Epithelial cell of proximal tubule (primary cell): ENCODE measurements at regions not wholly inside any gene's neighbourhood (a gene's known extent, or its start where the extent isn't known, plus 50 kb on each side); places are given as distances from the start of the nearest gene placed in this dataset.

Experiments
- DNase-seq: peaks from one replicate; pipeline ENCODE4 v3.0.0-alpha.2; 2011; ENCODE audit warnings: low read depth
- H3K4me3 ChIP-seq: 2 replicates; pipeline ENCODE4 v1.5.1; 2011; ENCODE audit warnings: low read depth, mild to moderate bottlenecking, low read length
- TF ChIP-seq, protein P1 (sequence below): conservative IDR thresholded peaks from 2 replicates; pipeline ENCODE4 v1.5.1; 2012; ENCODE audit warnings: low read depth, mild to moderate bottlenecking, low read length

DNA sequence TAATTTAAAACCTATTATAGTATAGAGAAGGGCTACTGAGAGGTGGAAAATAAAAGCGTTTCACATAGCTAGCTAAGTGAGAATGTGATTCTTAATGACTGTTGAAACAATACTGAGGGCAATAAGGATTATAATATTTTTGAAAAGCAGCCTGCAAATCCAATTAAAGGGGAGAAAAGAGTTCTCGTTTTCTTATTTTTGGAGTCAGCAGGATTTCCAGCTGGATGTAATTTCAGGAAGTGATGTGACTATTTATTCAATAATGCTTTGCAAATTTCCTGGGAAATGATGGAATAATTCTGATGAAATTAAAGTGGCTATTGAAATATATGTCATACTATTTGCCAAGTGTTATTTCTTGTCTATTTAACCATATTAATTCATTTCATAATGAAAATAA, 279.1 kb downstream of the AEBP2 start:
- TF ChIP-seq, protein P1, sequence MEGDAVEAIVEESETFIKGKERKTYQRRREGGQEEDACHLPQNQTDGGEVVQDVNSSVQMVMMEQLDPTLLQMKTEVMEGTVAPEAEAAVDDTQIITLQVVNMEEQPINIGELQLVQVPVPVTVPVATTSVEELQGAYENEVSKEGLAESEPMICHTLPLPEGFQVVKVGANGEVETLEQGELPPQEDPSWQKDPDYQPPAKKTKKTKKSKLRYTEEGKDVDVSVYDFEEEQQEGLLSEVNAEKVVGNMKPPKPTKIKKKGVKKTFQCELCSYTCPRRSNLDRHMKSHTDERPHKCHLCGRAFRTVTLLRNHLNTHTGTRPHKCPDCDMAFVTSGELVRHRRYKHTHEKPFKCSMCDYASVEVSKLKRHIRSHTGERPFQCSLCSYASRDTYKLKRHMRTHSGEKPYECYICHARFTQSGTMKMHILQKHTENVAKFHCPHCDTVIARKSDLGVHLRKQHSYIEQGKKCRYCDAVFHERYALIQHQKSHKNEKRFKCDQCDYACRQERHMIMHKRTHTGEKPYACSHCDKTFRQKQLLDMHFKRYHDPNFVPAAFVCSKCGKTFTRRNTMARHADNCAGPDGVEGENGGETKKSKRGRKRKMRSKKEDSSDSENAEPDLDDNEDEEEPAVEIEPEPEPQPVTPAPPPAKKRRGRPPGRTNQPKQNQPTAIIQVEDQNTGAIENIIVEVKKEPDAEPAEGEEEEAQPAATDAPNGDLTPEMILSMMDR = no peak
- no peak for DNase-seq
- H3K4me3 ChIP-seq = no peak overlapping the region

DNA sequence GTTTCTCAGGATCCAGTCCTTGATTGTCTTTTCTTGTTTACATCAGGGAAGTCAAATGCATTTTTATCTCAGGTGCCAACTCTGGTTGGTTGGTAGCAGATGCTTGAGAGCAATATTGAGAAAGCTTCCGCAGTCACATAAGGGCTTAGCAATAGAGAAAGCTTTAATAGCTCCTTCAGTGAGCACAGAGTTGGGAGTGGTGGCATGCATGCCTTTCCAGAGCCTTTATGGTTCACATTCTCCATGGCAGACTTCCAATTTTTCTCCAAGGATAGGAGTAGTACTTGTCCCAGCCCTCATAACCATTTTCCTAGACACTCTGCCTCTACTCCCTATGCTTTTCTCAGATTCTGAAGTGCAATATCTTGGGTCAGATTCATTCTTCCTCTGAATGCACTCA, 280.4 kb downstream of the AEBP2 start:
- no peak overlapping the region for H3K4me3 ChIP-seq
- TF ChIP-seq, protein P1 = no peak
- DNase-seq = no peak

DNA sequence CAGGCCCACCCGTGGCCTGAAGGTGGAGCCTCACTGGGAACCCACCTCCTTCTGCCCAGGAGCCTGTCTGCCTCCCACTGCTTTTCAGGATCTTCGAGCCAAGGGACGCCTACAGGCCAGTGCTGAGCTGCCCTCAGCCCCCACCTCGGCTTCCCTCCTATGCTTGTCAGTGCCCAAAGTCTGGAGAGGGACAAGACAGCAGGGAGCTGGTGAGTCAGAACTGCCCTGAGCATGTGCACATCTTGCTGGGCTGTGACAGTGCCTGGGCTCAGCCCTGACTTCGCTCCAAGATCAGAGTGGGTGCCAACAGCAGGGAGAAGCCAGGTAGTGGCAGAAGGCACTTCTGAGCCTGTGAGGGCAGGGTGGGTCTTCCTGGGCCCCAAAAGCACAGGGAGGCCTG, 286.8 kb downstream of the AEBP2 start:
- TF ChIP-seq, protein P1 = no peak
- DNase-seq = no peak

DNA sequence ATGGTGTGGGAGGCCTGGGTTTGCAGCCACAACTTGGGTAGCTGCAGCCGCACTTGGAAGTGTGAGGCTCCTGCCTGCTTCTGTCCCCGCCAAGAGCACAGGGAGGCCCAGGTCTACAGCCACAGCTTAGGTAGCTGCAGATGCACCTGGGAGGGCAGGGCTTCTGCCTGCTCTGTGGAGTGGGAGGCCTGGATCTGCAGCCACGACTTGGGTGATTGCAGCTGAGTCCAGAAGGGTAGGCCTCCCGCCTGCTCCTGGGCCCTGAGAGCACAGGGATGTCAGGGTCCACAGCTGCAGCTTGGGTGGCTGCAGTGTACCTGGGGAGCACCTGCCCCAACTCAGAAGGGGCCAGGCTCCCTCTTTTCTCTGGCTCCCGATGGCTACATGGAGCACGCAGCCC, 287.3 kb downstream of the AEBP2 start:
- H3K4me3 ChIP-seq = no peak overlapping the region
- TF ChIP-seq, protein P1 = no peak
- no peak for DNase-seq

More for the DNA sequence above, 286.8 kb downstream of the AEBP2 start:
- no peak overlapping the region for H3K4me3 ChIP-seq

DNA sequence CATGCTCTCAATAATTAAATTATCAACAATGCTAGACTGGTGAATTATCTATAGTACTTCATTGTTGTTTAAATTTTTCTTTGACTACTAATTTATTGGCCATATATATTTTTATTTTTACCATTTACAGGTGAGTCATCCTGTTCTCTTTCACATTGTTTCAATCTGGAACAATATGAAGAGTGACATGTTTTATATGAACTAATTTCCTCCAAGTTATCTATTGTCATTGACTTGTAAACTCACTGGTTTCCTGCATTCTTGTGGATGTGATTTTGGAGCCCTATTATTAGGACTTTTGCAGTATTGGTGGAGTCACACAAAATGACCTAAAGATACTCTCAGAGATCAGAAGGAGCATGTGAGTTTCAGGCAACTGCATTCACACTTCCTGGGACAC, 297.7 kb downstream of the AEBP2 start:
- DNase-seq = no peak
- H3K4me3 ChIP-seq = no peak overlapping the region
- TF ChIP-seq, protein P1 = no peak

DNA sequence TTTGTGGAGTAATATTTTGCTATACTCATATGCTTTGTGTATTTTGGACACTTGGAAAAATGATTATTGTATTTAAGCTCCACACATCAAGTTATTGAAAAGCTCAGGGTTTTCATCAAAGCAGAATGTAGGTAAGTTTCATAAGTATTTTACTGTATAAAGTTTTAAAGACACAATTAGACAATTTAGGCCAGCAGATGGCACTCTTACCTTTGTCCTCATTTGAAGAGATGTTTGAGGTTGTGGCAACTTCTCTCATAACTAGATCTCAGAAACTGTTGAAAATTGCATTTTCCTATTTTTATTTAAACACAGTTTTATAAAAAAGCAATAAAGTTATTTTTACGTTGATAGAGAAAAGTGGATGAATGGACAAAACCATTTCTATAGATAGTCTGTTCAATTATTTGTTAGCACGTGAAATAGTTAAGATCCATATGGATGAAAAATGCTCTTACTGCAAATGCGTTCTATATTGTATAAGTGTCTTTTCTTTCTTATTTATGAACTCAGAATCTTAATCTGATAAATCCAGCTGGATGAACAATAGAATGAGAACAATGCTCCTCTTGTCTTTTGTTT, 300.0 kb downstream of the AEBP2 start:
- DNase-seq = no peak
- TF ChIP-seq, protein P1 = peak; percentile 72
- H3K4me3 ChIP-seq = no peak overlapping the region

DNA sequence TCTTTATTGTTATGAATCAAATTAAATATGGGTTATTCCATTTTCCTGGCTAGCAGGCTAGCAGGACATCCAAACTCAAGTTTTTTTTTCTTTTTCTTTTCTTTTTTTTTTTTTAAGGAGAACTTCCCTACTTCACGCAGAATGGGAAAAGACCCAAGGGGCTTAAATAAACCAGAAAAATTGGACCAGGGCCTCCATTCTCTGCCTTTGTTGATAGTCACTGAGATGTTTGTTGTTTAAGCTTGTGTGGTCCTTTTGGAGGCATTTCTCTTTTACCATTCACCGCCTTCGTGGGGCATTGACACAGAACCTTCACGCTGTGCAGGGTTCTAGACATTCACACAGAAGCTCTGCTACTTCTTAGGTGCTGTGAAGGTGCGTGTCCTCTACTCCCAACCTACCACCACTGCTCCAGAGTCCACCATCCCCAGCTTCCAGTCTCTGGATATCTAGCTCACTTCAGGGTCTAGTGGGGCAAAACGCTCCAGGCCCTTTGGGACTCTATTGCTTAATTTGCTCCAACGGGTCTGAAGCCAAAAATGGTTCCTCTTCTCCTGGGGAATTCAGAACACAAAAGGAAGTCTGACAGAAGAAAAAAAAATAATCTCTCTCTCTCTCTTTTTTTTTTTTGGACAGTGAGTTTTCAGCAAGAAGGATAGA, 301.3 kb downstream of the AEBP2 start:
- H3K4me3 ChIP-seq = no peak overlapping the region
- TF ChIP-seq, protein P1 = no peak
- DNase-seq = no peak
